Vagina (tissue), 2 donors: ENCODE measurements at regions not wholly inside any gene's neighbourhood (a gene's known extent, or its start where the extent isn't known, plus 50 kb on each side); places are given as distances from the start of the nearest gene placed in this dataset.

Experiments used
- CTCF ChIP-seq, 3 experiments: fragments of 450-650 bp in 2 of 3; fragments of 200-600 bp in 1 of 3; sonication (generic) in 1 of 3; IDR thresholded peaks; one replicate each; pipeline ENCODE4 v1.5.1; 2017 to 2019; ENCODE audit warnings: antibody characterized with exemption in 3 of 3, mild to moderate bottlenecking in 2 of 3, moderate library complexity in 2 of 3
- POLR2A ChIP-seq, 2 donors: fragments of 450-650 bp; IDR thresholded peaks; one replicate each; pipeline ENCODE4 v1.6.1; 2017; ENCODE audit warnings: antibody characterized with exemption in 2 of 2, mild to moderate bottlenecking in 2 of 2, moderate library complexity in 2 of 2

- no peak for TF ChIP-seq CTCF (IDR thresholded peaks at IDR 0.05)
- TF ChIP-seq POLR2A (IDR thresholded peaks at IDR 0.05), result no peak
Observed at GRCh38 chr10:20399772-20400171, 497.3 kb downstream of the NEBL start.
